ENCODE measurements at regions not wholly inside any gene's neighbourhood (a gene's known extent, or its start where the extent isn't known, plus 50 kb on each side); places are given as distances from the start of the nearest gene placed in this dataset.

- TF ChIP-seq POLR2A (IDR thresholded peaks at IDR 0.05; ENCODE audit: low read depth) = no peak
- peak in 2 of 3 experiments; percentile 14 to 22 for TF ChIP-seq CTCF (IDR thresholded peaks at IDR 0.05)
- TF ChIP-seq POLR2AphosphoS5 (IDR thresholded peaks at IDR 0.05) = no peak
- no peak for TF ChIP-seq EP300 (IDR thresholded peaks at IDR 0.05)
Measured at GRCh38 chr5:133754575-133755169, 142.3 kb upstream of the FSTL4 start.
